Keratinocyte (primary cell): ENCODE measurements at regions not wholly inside any gene's neighbourhood (a gene's known extent, or its start where the extent isn't known, plus 50 kb on each side); places are given as distances from the start of the nearest gene placed in this dataset.

Experiments
- CTCF ChIP-seq, 3 experiments: IDR thresholded peaks in 1 of 3; conservative IDR thresholded peaks in 1 of 3; optimal IDR thresholded peaks in 1 of 3; 2 replicates in 2 of 3; 3 replicates in 1 of 3; pipeline versions ENCODE3 to v1.5.1; 2011; ENCODE audit warnings: low read length in 3 of 3, mild to moderate bottlenecking in 3 of 3, moderate library complexity in 2 of 3, control low read depth in 1 of 3, inconsistent platforms in 1 of 3; ENCODE audit not compliant: insufficient read depth in 2 of 3; ENCODE audit errors: extremely low read depth in 1 of 3
- EZH2 ChIP-seq: IDR thresholded peaks from one replicate; pipeline ENCODE4 v1.6.1; 2012; ENCODE audit warnings: inconsistent platforms, mild to moderate bottlenecking, low read length, moderate library complexity

GRCh38 chr13:21256891-21257290 lies 80.4 kb downstream of the MRPL57 start:
- TF ChIP-seq CTCF (optimal IDR thresholded peaks at IDR 0.05 in 1 of 3, IDR thresholded peaks at IDR 0.05 in 1 of 3, conservative IDR thresholded peaks at IDR 0.05 in 1 of 3; ENCODE audit: extremely low read depth in 1 of 3, insufficient read depth in 2 of 3, low read length in 3 of 3) = no peak
- TF ChIP-seq EZH2 = no peak
